Transverse colon (tissue), 4 donors: ENCODE measurements at regions not wholly inside any gene's neighbourhood (a gene's known extent, or its start where the extent isn't known, plus 50 kb on each side); places are given as distances from the start of the nearest gene placed in this dataset.

Experiments
- DNase-seq: peaks from one replicate; pipeline ENCODE4 v3.0.0-alpha.2; 2019
- H3K27ac ChIP-seq, 4 donors: fragments of 200-600 bp; sonication (generic); 2 replicates each; pipeline ENCODE4 v1.5.1; 2016 to 2018; ENCODE audit warnings: inconsistent platforms in 4 of 4
- H3K27me3 ChIP-seq: fragments of 200-600 bp; sonication (generic); 2 replicates; pipeline ENCODE4 v1.5.1; 2017; ENCODE audit warnings: inconsistent platforms
- H3K36me3 ChIP-seq, 4 donors: fragments of 200-600 bp; sonication (generic); 2 replicates each; pipeline ENCODE4 v1.5.1; 2017 to 2019; ENCODE audit warnings: inconsistent platforms in 4 of 4
- H3K4me1 ChIP-seq, 4 donors: fragments of 200-600 bp; sonication (generic); 2 replicates each; pipeline ENCODE4 v1.5.1; 2017 to 2020; ENCODE audit warnings: inconsistent platforms in 4 of 4
- H3K4me3 ChIP-seq, 4 donors: fragments of 200-600 bp; sonication (generic); 1 replicate in 1 of 4; 2 replicates in 3 of 4; pipeline versions ENCODE4 v1.5.1 to v1.6.1; 2017 to 2019; ENCODE audit warnings: inconsistent platforms in 4 of 4
- H3K9me3 ChIP-seq, 2 donors: fragments of 200-600 bp; sonication (generic); 2 replicates each; pipeline ENCODE4 v1.5.1; 2017 to 2019; ENCODE audit warnings: inconsistent platforms in 2 of 2
- EP300 ChIP-seq: sonication (generic); formaldehyde crosslinking; IDR thresholded peaks from one replicate; pipeline ENCODE4 v1.6.1; 2017; ENCODE audit warnings: antibody characterized with exemption, low read depth
- POLR2A ChIP-seq: fragments of 450-650 bp; IDR thresholded peaks from one replicate; pipeline ENCODE4 v1.6.1; 2016; ENCODE audit warnings: antibody characterized with exemption, mild to moderate bottlenecking, moderate library complexity
- POLR2AphosphoS5 ChIP-seq, 3 donors: sonication (generic); formaldehyde crosslinking; IDR thresholded peaks; one replicate each; pipeline ENCODE4 v1.6.1; 2016; ENCODE audit warnings: antibody characterized with exemption in 3 of 3
- WGBS, 2 donors: methylation state at CpG; one replicate each; pipeline ENCODE4 v1.1.5; 2018; ENCODE audit warnings: low coverage in 1 of 2; 5-methylcytosine and 5-hydroxymethylcytosine counted together
- in situ Hi-C, 4 donors: fragments of 200-750 bp; cut with MboI; loops; one replicate each; pipeline versions ENCODE4 v1.15.0 to v1.15.1; 2017; ENCODE audit warnings: low sequenced_read_pairs in 3 of 4, low pct_ligation_motif_present in 1 of 4, low pct_unique_long_range_greater_than_20kb in 1 of 4
- intact Hi-C: fragments of 100-400 bp; cut with DNase I; formaldehyde crosslinking; loops from one replicate; pipeline ENCODE4 v1.15.1; 2023; ENCODE audit warnings: low total_unique reads
- small RNA-seq, 4 donors: library from RNA; depleted of rRNA; stranded (forward); fragments of <200 nt; gene quantifications; one replicate each; pipeline ENCODE3, GENCODE V24; 2016
- TF ChIP-seq, protein P1 (sequence below), 5 experiments: fragments of 200-600 bp in 3 of 5; fragments of 450-650 bp in 2 of 5; sonication (generic) in 3 of 5; IDR thresholded peaks; 1 replicate in 2 of 5; 2 replicates in 3 of 5; pipeline ENCODE4 v1.5.1; 2016 to 2017; ENCODE audit warnings: antibody characterized with exemption in 5 of 5, inconsistent platforms in 3 of 5, mild to moderate bottlenecking in 2 of 5, moderate library complexity in 1 of 5

DNA sequence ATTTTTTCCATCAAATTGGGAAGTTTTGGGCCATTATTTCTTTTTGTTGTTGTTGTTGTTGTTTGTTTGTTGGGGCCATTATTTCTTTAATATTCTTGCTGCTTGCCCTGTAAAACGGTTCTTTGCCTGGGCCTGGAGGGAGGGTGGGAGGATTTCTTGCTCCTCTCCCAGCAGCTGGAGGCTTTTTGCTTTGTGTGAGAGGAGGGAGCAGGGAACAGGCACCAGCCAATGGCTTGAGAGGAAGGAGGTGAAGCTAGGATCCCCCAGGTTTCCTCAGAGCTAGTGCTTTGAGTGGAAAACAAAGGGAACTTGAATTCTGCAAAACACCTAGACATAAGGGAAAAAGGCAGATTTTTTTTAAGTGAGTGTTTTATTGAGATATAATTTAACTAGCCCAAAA, 61.2 kb upstream of the DNAJC19 start:
- no peak for DNase-seq
- WGBS, 2 donors = 0 to 12% methylated on average over 1 of the region's 1 CpG
- in situ Hi-C loops (no loop called here), intact Hi-C loops (no loop called here)
- H3K36me3 ChIP-seq = no peaks in the 10 kb centered on the region
- no peaks in the 10 kb centered on the region for H3K9me3 ChIP-seq
- no peak for TF ChIP-seq EP300
- TF ChIP-seq, protein P1, sequence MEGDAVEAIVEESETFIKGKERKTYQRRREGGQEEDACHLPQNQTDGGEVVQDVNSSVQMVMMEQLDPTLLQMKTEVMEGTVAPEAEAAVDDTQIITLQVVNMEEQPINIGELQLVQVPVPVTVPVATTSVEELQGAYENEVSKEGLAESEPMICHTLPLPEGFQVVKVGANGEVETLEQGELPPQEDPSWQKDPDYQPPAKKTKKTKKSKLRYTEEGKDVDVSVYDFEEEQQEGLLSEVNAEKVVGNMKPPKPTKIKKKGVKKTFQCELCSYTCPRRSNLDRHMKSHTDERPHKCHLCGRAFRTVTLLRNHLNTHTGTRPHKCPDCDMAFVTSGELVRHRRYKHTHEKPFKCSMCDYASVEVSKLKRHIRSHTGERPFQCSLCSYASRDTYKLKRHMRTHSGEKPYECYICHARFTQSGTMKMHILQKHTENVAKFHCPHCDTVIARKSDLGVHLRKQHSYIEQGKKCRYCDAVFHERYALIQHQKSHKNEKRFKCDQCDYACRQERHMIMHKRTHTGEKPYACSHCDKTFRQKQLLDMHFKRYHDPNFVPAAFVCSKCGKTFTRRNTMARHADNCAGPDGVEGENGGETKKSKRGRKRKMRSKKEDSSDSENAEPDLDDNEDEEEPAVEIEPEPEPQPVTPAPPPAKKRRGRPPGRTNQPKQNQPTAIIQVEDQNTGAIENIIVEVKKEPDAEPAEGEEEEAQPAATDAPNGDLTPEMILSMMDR (IDR thresholded peaks at IDR 0.05) = no peak
- TF ChIP-seq POLR2A = no peak
- TF ChIP-seq POLR2AphosphoS5 (IDR thresholded peaks at IDR 0.05) = no peak
- H3K4me3 ChIP-seq = no peak overlapping the region
- H3K27me3 ChIP-seq = no peaks in the 10 kb centered on the region
- no peaks in the 10 kb centered on the region for H3K4me1 ChIP-seq
- H3K27ac ChIP-seq = no peak overlapping the region

GRCh38 chr3:181040030-181040429, 50.5 kb upstream of the DNAJC19 start:
- H3K36me3 ChIP-seq = no peaks in the 10 kb centered on the region
- TF ChIP-seq POLR2AphosphoS5 (IDR thresholded peaks at IDR 0.05) (no peak), EP300 (no peak), POLR2A (no peak)
- TF ChIP-seq, protein P1 (IDR thresholded peaks at IDR 0.05) = no peak
- H3K4me1 ChIP-seq = no peaks in the 10 kb centered on the region
- H3K27me3 ChIP-seq = no peaks in the 10 kb centered on the region
- in situ Hi-C loops (no loop called here), intact Hi-C loops (no loop called here)
- H3K27ac ChIP-seq = no peak overlapping the region
- H3K4me3 ChIP-seq = no peak overlapping the region
- no peak for DNase-seq
- no peaks in the 10 kb centered on the region for H3K9me3 ChIP-seq

Small RNA genes lying in the stretch of these regions (small RNA-seq; reads per million reads assigned to genes)
- gene AC083904.1 (0 reads per million in 4 donors), gene RNU6-4P (0 reads per million in 4 donors)
